ENCODE measurements at regions not wholly inside any gene's neighbourhood (a gene's known extent, or its start where the extent isn't known, plus 50 kb on each side); places are given as distances from the start of the nearest gene placed in this dataset.

DNA sequence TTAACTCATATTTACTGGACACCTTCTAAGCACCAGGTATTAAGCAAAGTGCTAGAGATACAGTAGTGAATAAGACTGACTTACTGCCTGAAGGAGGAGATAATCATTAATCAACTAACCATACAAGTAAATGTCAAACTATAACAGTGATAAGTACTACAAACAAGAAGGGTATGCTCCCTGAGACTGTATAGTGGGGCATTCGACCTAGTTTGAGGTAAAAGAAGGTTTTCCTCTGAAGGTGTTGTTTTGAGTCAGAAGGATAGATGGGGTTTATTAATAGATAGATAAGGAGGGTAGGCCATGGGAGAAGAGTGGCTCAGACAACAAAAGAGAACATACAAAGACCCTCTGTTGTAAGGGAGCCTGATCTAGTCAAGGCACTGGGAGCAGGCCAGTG is 105.4 kb downstream of the DDIT4L start:
- no peak for DNase-seq

DNA sequence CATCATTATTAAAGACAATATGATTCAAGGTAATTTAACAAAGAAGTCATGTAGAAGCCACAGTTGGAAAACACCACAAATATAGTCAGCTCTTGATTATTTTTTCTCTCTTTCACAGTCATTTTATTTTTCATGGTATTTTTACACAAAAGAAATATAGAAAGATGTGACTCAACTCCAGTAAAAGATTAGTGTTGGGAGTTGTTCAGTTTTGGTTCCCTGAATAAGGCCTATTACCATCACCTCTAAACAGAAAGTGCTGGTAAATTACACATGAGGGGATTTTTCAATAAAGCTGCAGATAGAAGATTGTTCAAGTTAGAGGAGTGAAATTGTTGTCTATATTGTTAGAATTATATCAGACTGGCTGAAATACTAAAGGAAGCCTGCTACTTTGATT is 107.0 kb downstream of the DDIT4L start:
- DNase-seq, result no peak

DNA sequence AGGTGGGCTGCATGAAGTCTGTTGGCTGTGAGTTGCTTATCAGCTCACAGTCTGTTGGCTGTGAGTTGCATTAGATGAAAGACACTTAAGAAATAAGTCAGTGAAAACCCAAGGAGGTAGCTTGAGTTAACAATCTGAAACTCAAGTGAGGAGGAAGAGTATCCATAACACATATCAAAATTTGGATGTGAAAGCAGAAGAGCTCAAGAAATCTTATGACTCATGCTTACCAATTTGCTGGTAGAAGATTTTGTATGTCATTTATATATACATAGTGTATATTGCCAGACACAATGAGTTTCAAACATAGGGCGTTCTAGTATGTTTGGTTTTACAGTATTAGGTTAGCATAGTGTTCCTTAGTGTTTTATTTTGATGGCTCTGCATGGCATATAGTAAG is 107.4 kb downstream of the DDIT4L start:
- no peak for DNase-seq

DNA sequence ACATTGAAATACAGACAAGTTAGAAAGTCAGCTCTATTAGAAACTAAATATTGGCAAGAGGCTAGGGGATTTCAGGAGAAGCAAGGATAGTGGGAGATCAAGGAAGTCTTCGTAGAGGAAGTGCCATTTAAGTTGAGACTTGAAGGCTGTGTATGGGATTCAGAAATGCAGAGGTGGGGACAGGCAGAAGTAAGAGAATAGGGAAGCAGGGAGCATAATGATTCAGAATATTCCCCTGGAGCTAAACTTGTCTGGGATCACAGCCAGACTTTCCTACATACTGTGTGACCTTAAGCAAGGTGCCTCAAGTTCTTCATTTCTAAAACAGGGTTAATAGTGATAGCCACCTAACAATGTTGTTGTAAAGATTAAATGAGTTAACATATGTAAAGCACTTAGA is 108.8 kb downstream of the DDIT4L start:
- DNase-seq, result no peak

DNA sequence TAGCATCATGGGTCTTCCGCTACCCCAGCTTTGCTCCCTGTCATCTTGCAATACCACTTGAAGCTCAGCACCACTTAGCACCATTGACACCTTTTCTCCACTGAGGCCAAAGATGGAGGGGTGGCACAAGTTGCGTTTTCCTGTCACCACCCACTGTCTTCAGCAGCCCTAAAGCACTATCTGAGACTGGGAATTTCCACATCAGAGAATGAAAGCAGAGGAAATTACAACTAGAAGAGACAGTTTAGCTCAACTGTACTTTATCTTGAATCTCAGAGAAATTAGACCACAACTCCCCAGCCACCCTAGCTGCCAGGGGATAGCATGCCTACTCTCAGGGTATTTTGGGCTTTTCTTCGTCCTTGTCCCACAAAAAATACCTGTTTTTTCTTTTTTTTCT is 111.0 kb downstream of the DDIT4L start:
- no peak for DNase-seq

DNA sequence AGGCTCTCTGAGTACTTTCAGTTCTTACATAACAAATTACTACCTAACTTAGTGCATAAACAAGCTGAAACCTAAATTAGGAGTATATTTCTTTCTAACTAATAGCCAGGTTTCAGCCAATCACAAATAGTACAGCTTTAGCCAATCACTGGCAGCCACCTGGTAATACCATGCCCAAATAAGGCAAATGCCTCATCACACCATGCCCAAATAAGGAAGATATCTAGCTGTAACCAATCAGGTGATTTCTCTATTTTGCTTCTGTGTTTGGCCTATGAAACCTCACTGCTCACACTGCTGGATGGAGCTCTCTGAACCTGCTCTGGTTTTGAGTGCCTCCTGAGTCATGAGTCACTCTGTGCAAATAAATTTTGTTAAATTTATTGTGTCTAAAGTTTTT is 113.5 kb downstream of the DDIT4L start:
- DNase-seq, result no peak

DNA sequence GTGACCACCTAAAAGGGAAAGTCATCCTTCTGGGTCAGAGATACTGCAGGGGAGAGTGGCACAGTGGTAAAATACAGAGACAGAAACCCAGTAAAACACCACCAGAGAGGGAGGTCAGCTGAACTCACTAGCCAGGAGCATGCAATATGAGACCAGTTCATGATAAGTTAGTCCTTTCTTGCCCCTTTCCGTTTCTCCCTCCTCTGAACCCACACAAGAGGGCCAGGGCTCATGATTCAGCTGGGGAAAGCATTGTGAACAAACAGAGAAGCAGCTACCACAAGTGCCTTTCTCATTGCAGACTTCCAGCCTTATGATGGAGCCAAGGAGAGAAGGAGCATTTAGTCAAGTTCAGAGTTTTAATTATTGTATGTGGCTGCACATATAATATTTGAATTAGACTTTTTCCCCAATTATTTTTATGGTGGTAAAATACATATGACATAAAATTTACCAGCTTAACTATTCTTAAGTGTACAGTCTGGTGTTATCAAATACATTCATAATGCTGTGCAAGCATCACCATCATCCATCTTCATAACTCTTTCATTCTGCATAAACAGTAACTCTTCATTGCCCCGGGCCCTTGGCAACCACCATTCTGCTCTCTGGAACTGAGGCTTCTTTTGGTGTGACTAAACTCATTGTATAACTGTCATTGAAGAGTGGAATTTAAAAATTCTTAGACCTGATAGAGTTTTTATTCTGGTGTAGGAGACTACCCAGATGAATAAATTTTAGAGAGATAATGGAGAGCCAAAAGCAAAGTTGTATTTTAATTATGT is 114.6 kb downstream of the DDIT4L start:
- no peak for DNase-seq

DNA sequence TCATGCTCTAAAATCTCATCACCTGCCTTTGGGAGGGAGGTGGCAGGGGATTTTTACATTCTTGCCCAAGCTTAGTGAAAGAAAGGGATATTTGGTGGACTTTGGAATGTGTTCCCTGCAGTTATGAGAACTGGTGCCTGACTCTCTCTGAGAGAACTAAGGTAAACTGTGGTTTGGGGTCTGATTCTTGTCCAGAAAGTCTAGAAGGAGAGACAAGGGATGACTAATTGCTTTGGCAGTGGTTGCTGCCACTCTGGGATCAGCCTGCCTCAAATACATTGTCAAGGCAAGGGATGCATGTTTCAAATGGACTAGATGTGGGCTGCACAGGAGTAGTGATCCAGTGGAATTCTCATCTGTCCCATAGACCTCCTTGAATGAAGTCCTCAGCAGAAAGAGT is 115.2 kb downstream of the DDIT4L start:
- no peak for DNase-seq

DNA sequence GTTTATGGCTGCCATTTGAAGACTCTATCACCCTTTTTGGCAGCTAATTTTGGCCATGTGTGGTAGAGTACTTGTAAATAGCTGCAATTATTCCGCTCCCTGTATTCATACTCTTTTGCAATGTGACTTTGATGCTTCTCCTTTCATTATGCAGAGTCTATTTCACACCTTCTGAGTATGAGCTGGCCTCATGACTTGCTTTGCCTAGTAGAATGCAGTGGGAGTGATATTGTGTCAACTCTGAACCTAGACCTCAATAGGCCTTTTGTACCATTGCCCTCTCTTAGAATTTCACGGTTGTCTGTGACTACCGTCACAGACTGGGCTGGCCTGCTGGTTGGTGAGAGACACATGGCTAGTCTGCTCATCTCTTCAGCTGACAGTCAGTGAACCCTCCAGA is 118.8 kb downstream of the DDIT4L start:
- no peak for DNase-seq

DNA sequence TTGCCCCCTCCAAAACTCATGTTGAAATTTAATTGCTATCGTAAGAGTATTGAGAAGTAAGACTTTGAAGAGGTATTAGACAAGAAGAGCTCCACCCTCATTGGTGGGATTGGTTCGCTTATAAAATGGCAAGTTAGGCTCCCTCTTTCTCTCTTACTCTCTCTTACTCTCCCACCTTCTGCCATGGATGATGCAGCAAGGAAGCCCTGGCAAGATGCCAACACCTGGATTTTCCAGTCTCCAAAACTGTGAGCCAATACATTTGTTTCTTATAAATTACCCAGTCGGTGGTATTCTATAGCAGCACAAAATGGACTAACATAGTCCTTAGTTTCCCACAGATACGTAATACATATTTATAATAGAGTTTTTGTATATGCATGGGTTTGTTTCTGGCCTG is 119.4 kb downstream of the DDIT4L start:
- DNase-seq, result no peak

DNA sequence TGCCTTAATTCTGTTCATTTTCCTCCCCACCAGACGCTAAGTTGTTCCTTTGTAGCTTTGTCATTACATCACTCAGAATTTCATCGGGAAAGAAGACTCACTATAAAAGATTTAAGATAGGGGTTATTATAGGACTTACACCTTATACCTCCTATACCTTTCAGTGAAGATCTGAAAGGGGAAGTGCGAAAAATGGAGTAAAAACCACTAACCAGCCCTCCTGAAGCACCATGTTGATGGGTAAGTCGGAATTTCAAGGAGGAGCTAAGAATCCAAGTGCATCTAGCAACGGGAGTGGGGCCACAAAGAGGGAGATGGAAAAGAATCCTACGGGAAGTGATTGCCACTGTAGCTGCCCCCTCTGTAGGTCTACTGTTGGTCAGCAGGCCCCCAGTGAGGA is 119.1 kb upstream of the H2AZ1 start:
- DNase-seq, result no peak

DNA sequence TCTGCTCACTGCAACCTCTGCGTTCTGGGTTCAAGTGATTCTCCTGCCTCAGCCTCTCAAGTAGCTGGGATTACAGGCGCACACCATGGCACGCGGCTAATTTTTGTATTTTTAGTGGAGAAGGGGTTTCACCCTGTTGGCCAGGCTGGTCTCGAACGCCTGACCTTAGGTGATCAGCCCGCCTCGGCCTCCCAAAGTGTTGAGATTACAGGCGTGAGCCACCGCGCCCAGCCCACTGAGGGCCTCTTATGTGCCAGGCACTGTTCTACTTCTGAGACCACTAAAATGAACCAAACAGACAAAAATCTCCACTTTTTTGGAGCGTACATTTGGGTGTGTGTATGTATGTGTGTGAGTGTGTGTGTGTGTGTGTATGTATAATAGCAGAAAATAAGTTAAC is 117.2 kb upstream of the H2AZ1 start:
- DNase-seq, result no peak

DNA sequence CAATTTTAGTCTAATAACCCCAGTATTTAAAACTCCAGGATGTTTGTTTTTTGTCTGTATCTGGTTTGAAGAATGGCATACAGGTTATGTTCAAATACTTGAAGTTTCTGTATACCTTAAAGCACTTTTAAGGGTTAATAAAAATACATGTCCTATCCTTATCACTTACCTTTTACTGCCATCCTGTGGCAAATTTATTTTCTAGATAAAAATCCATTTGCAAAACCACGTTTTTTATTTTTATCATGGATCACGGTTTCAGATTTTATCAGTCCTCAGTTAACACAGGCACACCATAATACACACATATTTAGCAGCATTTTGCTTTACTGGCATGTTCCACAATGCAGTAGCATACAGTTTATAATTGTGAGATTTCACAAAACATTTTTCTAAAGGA is 113.3 kb upstream of the H2AZ1 start:
- no peak for DNase-seq

DNA sequence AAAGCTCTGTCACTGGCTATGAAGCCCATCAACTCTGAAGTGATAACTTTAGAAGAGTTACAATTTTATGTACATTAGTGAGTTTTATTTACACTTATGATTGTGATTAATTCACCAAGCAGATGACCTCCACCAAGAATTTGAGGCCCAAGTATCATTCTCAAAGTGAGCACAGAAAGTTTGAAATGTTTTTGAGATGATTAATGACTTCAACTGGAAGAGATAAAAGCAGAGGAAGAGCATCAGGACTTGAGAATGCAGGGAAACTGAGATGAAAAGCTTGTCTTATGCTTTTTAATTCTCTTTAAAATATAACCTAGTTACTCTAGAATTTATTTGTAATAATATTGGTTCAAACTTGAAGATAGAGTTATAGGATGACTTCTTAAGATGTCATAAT is 112.8 kb upstream of the H2AZ1 start:
- no peak for DNase-seq

DNA sequence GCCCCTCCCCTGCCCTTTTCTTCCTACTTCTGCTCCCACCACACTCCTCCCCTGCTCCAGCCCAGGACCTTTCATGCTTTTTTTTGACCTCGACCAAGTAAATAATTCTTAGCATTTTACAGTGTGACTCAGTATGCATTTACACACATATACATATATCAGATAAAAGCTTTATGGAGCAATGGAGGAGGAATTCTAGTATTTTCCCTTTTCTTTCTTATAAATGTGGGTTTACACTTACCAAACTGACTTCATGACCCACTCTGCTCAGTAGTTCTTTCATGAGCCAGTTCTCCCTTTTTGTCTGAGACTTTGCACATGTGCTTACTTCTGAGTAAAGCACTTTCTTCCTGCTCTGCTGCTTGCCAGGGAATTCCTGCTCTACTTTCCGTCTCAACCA is 111.8 kb upstream of the H2AZ1 start:
- no peak for DNase-seq

DNA sequence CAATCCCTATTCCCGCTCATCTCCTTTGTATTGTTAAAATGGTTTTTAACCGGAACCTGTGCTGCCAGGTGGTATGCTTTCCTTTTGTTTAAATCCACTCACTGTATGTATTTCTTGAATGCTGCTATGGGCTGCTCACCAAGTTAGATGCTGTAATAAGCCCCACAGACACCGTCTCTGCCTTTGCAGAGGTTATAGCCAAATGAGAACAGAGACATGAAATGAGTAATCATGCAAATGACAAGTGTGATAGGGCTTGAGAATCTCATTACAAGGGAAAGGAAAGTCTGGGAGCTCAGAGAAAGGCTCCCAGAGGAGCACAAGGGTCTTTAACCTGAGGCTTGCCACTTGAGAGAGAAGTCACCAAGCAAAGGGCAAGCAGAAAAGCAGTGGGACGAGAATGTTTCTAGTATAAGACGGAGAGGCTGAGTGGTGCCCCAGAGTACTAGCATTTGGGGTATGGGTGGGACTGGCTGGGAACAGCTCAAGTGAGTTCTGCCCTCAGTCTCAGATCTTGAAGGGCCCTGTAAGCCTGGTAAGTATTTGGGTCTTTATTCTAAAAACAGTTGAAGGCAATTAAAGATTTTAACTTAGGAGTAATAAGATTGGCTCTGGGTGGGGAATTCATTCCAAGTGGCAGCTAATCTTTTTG is 110.8 kb upstream of the H2AZ1 start:
- DNase-seq, result no peak

DNA sequence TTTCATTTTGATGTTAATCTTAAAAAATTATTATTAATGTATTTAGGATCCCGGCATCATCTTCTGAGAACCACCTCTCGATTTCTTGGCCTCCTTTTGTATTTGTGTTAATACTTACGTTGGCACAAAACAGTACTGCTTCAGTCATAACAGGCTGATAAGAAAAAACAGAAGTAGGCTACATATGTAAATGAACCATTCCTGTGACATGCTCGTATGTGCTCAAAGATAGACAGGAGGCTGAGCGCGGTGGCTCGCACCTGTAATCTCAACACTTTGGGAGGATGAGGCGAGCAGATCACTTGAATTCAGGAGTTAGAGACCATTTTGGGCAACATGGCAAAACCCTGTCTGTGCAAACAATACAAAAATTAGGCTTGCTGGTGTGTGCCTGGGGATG is 109.4 kb upstream of the H2AZ1 start:
- DNase-seq, result no peak

DNA sequence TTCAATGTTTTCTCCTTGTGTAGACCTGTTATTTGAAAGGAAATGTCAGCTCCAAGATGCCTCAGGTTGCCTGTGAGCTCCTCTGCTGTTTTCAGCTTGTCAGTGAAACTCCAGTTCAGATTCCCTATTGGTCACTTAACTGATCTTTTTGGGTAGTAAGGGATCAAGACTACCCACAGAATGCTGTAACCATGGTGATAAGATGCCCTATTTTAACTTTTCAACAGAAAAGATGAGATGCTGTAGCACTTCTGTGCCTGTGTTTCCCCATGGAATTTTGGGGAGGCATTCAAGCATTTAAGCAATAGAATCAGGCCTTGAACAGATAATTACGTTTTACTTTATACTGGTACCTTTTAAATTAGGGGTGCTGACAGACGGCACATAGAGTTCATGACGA is 106.6 kb upstream of the H2AZ1 start:
- no peak for DNase-seq

DNA sequence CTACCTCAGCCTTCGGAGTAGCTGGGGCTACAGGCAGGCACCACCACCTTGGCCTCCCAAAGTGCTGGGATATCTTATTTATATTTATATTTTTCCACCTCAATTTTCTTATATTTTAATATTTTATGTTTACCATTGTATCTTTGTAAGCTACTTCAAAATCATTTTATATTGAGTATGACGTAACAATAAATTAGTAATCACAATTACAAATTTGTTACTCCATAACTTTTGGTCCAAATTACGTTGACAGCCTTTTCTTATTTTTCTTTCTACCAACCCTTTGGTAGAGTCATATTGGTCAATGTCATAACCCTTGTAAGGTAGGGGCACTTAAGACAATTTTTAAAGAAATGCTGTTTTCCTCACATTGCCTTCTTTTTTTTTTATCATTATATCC is 104.0 kb upstream of the H2AZ1 start:
- no peak for DNase-seq

DNA sequence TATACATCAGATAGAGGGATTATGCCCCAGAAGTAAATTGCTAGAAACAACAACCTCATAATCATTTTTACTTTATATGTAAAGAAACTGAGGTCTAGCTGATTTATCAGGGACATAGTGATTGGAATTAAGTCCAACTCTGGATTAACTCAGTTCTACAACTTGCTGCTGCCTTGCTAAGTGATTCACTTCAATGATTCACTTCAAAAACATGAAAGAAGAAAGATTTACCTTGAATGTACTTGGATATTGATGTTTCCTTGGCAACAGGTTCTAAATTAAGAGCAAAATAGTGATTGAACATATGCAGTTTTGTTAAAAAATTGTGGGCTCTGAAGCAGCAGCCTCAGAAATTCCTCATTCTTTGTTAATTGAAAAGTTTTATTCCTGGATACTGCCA is 99.8 kb upstream of the H2AZ1 start:
- DNase-seq, result no peak

DNA sequence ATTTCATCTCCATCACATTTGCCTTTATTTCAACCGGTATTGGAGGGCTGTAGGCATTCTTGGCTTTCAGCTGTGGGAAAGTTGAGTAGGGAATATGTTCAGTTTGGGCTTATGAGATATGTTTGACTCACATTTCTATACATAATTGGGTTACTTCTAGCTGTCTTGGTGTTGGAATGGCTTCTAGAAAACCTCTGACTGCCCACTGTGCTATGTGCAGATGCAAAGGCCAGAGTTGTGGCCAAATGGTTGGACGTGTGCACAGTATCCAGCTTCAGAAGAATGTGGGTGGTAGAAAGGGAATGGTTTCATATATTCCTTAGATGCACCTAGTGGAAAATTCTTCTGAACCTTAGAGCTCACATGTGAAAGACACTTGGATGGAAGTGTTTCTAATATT is 92.6 kb upstream of the H2AZ1 start:
- DNase-seq, result no peak

DNA sequence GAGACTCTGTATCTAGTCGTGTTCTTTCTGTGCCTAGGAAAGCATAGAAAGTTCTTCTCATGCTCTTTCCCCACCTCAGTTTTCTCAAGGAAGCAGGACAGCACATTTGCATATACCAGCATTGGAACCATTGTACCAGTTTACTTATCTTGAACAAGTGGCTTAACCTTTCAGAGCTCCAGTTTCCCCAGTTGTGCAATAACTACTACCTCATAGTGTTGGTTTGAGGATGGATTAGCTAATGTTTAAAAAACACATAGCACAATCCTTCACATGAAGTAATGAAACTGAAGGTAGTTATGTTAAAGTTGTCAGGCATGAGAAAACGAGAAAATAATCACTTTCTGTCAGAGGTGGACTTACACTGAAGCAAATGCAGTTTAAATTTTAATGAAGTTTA is 92.2 kb upstream of the H2AZ1 start:
- DNase-seq, result no peak

DNA sequence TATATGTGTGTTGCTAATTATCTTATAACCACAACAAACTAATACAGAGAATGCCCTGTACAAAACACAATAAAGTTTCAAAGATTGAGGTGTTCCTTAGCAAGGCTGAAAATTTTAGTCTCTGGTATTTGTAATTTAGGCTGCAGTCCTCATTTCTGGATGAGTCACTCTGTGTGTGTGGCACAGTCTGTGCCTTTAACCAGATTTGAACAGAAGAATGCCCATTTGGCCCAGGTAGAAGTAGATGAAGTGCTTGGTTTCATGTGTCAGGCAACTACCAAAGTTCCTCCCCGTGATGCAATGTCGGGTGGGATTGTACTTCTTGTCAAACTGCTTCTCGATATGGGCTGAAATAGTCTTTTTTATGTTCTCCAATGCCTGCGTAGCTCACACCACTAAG is 91.6 kb upstream of the H2AZ1 start:
- no peak for DNase-seq
